HG03159 (cell line): ENCODE measurements at regions not wholly inside any gene's neighbourhood (a gene's known extent, or its start where the extent isn't known, plus 50 kb on each side); places are given as distances from the start of the nearest gene placed in this dataset.

Experiments used
- ATAC-seq: cut with Tn5 transposase; IDR thresholded peaks from one replicate; pipeline ENCODE4 v1.9.1; 2021; ENCODE audit warnings: mild to moderate bottlenecking, moderate library complexity; ENCODE audit not compliant: unreplicated experiment

DNA sequence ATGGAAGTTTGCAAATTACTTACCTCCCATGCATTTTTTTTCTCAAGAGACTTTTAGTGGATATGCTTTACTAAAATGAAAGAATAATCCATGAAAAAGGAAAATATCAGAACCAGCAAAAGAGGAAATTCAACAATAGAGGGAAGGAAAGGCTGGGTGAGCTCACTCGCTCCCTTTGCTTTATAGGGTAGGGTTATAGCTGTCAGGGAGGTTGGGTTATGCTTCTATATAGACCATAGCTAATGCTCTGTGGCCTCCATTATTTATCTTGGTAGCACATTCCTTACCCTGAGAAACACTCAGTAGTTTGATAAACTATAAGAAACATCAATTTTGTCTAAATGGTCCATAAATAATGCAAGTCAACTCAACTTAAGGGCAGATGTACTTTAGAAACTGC lies 215.9 kb upstream of the FAR2 start:
- ATAC-seq, result no peak

DNA sequence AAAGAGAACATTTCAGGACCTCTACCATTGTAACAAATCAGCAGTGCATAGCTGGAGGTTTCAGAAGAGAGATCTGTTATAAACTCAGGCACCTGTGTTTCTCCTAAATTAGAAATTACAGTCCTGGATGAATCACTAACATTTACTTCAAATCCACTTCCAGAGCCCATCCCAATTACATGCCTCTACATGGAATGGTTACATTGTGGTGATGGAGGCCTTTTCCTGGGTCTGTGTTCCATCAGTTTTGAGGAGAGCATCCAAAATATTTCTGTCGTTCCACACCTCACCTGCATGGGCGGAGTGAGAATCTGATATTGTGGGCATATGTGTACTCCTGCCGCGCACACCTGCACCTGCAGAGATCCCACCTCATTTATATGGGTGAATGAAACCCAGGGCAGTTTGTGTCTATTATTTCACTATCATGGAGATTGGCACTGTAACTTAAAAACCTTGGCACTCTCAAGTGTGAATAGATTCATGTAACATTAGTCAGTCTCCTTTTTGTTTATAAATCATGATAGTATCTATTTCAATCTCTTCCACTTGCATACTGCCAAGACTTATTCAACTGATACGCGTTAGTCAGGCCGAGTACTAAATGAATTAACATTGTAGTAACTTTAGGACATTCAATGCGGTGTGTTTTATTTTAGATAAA lies 215.1 kb upstream of the FAR2 start:
- ATAC-seq, result no peak

DNA sequence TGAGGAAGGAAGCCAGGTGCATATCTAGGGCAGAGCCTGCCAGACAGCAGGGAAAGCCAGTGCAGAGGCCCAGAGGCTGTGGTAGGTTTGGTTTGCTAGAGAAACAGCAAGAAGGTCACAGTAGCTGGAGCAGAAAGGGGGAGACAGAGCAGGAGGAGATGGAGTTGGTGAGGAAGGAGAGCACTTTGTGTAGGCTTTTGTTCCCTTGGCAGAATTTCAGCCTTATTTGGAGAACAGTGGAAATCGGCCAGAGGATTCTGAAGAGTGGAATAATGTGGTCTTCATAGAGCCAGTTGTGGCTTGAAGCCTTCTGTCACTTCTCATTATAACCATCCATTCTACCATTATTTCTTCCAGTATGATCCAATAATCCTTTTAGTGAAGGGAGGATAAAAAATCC lies 212.9 kb upstream of the FAR2 start:
- ATAC-seq, result no peak

DNA sequence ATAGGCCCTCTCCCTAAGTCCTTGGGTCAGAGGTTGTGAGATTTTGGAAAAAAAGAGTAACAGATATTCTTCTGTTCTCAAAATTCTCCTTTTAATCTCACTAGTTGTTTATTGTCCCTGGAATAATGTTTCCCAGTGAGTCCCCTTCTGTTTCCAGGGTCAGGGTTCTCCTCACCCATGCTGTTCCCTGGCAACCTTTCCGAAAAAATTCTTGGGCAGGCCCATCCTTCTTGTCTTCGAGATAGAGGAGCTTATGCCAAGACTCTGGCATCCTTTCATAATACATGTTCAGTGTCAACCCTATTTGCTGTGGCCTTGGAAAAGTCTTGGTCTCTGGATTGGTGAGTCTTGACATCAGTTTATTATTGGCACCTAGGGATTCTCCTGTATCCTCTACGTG lies 212.4 kb upstream of the FAR2 start:
- no peak for ATAC-seq

DNA sequence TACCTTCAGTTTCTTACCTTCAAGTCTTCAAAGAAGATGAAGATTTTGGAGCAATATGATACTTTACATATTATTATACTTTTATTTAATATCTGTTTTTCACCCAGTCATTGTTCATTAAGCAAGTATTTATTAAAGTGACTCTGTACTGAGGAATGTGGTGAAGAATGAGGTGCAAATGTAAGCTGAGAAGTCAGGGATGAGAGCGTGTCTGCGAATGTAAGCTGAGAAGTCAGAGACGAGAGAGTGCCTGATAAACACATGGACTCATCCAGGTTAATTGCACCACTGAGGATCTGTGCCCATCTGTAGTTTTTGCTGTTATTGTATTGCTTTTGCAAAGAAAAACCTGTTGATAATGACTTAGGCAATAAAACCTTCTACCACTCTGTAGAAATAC lies 211.9 kb upstream of the FAR2 start:
- no peak for ATAC-seq

DNA sequence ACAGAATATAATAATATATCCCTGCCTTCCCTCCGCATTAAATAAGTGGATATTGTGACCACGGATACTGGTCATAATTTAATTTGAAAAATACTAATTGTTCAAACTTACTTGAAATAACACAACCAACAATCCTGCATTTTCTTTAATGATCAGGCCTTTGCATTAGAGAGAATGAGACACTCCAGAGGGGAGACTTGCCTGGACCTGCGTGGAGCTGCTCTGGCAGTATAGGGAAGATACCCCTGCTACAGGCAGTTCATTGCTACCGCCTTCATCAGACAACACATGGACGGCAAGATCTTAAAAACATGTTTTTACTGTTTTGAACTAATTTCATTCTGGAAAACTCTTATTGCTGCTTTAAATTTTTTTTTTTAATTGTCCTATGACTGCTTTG lies 211.0 kb upstream of the FAR2 start:
- no peak for ATAC-seq

DNA sequence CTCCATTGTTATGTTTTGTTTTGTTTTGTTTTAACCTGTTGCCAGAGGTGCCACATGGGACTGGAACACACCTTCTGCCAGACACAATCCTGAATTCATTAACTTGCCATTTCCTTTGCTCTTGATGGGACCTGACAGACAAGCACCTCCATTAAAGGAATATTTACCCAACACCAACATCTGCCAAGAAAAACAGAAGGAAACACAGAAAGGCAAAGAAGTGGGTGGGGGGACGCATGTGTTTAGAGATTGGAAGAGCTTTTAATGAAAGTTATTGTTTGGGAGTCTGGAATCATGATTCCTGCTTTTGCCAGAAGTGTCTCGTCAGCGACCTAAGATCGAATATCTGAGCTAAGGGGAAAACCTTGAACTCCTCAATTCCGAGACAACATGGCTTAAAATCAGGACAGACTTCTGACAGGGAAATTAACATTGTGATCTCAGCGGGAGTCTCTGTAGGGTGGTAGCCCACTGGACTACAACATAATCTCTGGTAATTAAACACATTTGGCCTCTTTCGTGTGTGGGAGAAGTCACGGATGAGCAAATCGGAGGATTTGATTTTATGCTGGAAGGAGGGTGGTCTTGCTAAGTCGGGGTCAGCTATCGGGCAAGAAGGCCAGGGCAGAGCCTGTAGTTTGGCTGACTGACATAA lies 210.4 kb upstream of the FAR2 start:
- no peak for ATAC-seq

DNA sequence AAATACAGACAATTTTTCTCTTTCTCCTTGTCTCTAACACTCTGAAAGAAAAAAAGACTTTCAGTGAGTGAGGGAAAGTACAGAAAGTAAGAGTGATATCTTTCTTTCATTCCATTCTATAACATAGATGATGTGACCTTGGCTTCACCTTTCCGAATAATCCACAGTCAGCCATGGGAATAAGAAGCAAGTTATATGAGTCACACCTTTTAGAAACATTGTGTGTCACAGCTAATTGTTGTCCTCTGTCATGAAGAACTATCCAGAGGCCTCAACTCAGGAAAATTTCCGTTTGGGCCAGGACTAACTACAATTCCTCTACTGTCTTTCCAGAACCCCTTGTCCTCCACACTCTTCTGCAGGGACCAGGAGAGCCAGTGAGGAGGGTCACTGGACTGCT lies 209.7 kb upstream of the FAR2 start:
- no peak for ATAC-seq

DNA sequence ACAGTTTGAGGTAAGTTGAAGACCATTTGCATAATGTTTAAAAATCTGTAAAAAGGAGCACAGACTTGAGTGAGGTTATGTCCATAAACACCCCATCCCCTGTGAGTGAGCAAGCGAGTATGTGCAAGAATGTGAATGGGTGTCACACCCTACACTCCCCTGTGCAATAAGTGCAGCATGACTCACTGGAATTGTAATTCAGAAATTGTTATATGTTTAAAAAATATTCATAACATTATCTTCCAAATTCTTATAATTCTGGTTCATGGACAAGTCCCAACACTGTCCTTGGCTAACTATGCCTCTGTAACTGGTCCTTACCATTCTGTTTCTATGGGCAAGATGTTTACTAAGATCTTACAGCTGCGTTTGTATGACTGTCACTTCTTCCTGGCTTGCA lies 207.8 kb upstream of the FAR2 start:
- ATAC-seq, result no peak

DNA sequence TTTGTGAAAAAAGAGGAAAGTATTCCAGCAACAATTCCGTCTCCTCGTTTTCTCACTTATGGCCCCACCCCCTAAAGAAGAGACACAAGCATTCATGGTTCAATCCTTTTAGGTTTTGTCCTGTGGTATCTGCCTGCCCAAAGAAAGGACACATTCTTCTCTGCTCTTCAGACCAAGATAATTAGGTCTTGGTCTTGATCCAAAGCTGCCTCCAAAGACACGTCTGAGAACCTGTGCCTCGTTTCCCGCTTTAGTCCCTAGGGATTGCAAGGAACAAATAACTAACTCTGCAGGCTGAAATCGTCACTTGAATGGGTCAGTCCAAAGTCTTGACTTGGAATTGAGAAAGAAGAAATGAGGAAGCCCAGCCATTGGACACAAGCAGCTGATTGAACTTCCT lies 202.7 kb upstream of the FAR2 start:
- no peak for ATAC-seq

DNA sequence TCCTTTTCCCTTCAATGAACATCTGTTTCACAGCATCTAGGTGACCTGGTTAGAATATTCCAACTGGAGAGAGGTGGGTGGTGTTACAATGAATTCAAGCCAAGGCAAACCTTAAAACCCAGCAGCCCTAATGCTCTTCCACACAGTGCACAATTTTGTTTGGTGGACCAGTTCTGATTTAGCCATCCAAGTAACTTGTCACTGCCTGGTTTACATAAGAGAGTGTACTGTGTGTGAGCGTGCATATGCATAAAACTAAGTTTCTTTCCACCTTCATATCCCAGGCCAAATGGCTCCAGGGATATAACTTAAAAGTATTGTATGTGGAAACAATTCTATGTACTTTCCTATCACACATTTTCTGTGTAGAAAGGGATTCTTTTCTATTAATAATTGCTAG lies 200.4 kb upstream of the FAR2 start:
- no peak for ATAC-seq

DNA sequence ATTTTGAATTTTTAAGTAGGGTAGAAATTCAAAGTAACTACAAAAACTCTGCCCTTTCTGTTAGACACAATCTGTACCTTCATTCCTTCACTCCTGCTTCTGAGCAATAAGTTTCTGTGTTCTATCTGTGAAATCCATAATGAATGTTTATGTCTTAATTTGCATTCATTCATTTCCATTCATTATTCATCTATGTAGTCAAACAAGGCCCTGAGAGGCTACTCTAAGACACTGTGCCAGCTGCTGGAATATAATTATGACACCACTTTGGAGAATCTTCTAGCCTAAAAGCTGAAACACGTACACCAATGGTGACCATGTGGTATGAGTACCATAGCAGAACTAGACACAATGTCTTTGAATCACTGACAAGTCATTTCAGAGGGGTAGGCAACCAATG lies 199.9 kb upstream of the FAR2 start:
- ATAC-seq, result no peak

DNA sequence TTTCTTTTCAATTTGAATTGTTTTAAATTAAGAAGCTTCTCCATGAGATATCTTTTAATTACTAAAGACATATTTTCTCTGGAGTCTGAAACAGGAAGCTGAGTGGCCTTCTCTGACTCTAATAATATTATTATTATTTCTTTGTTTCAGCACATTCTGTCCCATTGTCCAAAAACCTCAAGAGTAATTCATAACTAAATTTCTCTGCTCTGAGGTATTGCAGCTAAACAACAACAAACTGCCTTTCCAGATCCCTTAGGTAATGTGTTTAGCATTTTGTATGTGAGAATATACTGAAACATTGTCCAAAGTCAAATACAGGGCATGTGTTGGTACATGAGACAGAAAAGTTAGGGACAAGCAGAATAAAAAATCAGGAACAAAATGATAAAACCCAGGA lies 199.0 kb upstream of the FAR2 start:
- ATAC-seq, result no peak

DNA sequence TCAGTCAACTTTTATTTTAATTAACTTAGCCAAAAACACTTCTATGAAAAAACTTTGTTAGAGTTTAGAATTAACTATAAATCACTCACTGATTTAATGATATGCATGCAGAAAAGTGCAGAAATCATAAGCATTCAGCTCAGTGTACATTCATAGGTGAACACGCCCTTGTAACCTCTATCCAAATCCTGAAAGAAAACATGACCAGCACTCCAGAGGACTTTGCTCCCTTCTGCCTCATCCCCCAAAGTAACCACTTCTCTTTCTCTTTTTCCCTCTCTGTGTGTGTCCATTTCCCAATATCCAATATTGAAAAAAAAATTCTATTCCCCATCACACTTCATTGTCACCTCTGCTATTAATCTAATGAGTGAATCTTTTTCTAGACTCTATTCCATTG lies 197.1 kb upstream of the FAR2 start:
- ATAC-seq, result no peak

DNA sequence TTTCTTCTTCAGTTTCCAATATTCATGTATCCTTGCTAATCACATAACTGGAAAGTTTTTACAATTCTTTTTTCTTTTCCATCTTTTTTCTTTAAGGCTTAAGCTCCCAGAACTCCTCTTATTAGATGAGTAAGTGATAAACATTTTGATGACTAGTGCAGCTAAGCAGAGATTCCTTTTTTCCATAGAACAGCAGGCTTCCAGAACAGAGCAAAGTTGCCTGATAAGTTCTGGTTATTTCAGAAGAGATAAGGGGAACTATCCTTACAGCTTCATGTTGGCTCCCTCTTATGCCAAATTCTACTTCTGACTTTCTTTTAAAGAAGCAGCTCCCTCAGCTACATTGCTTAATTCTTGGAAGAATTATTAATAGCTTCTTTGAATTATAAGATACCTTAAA lies 194.7 kb upstream of the FAR2 start:
- no peak for ATAC-seq

DNA sequence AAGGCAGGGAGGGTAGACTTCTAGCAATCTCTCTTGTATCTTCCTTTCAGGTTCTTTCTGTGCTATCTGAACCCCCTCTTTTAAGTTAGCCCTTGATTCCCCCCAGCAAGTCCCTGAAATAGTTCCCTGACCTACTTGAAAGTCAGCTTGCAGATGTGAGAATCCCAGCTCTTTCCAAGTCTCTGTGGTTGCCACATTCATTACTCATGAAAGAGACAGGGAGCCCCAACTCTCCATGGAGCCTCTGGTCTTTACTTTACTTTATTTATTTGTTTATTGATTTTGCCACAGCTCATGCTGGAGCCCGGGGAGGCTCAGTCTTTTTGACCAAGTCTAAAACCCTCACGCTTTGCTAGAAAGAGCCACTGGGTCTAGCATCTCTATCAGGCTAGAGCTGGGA lies 193.6 kb upstream of the FAR2 start:
- no peak for ATAC-seq

DNA sequence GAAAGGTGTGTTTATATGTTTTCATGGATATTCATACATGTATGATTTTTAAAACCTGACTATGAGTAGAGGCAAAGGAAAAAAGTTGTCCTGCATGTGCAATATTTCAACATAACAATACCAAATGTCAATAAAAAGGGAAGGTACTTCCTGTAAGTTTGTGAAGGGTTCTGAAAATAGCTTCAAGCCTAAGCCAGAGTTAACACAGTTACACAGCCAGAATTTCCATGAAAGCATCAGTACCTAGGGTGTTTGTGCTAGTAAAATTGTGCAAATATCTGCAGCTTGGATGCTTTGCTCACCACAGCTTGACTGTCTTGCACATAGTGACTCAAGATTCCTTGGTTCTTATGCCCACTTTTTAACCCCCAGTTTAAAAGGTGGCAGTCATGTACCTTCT lies 193.1 kb upstream of the FAR2 start:
- no peak for ATAC-seq

DNA sequence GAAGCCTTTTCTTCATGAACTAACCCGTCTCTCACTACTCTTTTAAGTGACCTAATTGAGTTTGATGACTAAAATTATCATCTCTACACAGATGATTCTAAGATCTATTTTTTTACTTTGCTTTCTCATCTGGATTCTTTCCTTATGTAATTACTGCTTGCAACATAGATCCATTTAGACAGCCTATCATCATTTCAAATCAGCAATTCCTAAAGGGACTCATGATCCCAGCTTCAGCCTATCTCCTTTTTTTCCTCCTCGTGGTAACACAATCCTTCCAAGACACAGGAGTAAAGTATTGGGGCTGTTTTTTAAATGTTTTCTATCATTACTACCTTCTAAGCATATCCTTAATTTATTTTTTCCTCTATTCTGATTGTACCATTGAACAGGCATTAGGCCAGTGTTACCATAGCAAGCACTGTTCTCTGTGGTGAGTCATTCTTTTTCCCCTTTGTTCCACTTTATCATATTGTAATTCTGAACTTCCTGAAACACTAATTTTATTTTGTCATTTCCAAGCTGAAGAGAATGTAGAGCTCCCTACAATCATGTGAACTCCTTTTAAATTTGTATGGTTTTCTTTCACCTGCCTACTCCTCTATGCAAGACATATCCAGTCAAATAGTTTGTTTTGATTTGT lies 190.4 kb upstream of the FAR2 start:
- no peak for ATAC-seq

DNA sequence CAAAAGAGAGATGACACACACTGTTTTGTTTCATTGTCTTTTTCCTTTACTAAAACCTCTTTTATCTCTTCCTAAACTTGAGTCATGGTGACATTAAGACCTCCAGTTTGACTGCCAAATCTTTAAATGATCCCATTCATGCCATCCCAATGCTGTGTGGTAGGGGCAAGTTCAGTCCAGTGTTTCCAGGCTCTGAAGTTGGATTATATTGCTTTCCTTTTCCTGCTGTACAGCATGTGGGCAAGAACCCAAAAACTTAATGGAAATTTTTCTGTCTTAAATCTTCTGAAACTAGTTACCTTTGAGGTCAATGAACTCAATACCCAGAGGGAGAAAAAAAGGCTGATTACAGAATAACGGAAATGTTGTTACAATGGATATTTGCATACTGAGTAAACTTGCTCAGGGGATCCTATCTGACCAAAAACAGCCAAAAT lies 187.1 kb upstream of the FAR2 start:
- ATAC-seq, result no peak

DNA sequence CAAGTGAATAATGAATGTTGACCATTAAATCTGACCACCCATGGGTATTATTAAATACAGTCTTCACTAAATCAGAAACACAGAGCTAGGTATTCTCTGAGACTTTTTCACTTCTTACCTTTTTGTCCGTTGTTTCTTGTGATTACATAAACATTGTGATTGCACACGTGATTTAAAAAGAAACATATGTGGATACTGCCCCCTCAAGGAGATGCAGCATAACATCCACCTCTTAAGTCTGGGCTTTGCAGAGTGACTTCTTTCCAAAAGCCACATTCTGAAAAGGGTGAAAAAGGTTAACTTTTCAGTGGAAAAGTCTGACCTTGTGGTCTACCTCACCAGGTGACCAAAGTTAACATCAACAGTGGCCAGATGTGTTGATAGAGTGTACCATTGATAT lies 185.5 kb upstream of the FAR2 start:
- no peak for ATAC-seq

DNA sequence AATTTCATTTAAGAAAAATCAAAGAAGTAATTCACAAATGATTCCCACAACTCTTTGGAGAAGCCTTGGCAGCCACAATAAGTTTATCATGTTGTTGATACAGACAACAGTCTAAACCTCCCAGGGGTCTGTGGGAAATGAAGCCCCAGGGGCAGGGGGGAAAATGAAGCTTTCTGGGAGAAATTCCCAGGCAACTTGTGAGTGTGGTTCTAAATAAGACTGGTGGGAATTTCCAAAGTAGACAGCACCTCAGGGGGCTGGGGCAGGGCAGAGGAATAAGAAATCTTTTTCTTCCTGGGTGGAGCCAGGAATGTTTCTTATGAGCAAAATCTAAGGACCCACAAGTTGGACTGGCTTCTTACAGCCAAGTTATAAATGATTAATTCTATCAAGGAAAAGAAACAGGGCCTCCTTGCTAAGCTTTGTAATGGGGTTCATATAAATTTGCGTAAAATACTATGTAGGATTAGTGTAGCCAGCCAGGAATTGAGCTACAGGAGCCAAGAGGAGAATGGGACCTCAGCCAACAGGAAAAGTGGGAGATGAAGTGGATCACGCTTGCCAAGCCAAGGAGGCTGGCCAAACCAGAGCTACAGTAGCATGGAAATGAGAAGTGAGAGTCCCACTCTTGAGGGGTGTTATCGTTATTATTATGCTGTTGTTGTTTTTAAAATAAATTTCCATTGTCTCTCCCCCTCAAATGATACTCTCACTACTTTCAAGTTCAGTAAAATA lies 182.9 kb upstream of the FAR2 start:
- ATAC-seq, result no peak

DNA sequence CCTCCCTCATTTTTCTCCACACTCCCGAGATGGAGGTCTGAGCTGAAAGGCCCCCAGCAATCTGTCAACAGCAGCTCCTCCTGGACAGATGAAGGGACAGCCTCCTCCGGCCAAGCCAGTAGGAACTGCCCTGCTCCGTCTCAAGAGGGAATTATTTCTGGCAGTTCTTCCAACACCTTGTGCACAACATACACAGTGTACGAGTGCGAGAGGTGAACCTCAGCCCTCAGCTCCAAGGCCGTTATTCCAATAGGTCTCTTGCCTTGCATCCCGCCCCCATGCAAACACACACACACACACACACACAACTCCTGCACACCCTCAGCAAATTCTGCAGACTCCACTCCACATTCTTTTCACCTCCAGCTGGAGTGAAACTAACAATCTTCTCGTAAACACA lies 181.7 kb upstream of the FAR2 start:
- no peak for ATAC-seq
